HepG2 (cell line): ENCODE measurements at regions not wholly inside any gene's neighbourhood (a gene's known extent, or its start where the extent isn't known, plus 50 kb on each side); places are given as distances from the start of the nearest gene placed in this dataset.

Experiments
- CEBPB ChIP-seq: IDR thresholded peaks from 2 replicates; pipeline ENCODE4 v1.6.1; 2011; ENCODE audit warnings: low read depth, low read length, improper control_type of control experiment, borderline replicate concordance
- CREM ChIP-seq, 2 experiments: sonication (generic) in 1 of 2; formaldehyde crosslinking in 1 of 2; IDR thresholded peaks; 2 replicates each; pipeline versions ENCODE4 v1.4.0 to v1.6.1; 2016 to 2020; ENCODE audit warnings: antibody characterized with exemption in 1 of 2, mild to moderate bottlenecking in 1 of 2, missing genetic modification reagents in 1 of 2
- EZH2 ChIP-seq: conservative IDR thresholded peaks from 2 replicates; pipeline ENCODE4 v1.6.1; 2012; ENCODE audit warnings: mild to moderate bottlenecking, low read depth, low read length, moderate library complexity
- KDM5A ChIP-seq: fragments of 200-600 bp; sonication (generic); IDR thresholded peaks from 2 replicates; pipeline ENCODE4 v1.7.0; 2018; ENCODE audit warnings: antibody characterized with exemption, mild to moderate bottlenecking, low read length, borderline replicate concordance
- PTBP1 ChIP-seq: fragments of 200-400 bp; formaldehyde crosslinking; IDR thresholded peaks from 2 replicates; pipeline ENCODE4 v1.6.1; 2018; ENCODE audit warnings: low read length, low read depth; ENCODE audit not compliant: poor library complexity, severe bottlenecking
- TSC22D2 ChIP-seq: sonication (generic); formaldehyde crosslinking; IDR thresholded peaks from 2 replicates; pipeline ENCODE4 v1.5.1; 2020; ENCODE audit warnings: missing genetic modification reagents, mild to moderate bottlenecking, borderline replicate concordance
- ZNF441 ChIP-seq: sonication (generic); formaldehyde crosslinking; IDR thresholded peaks from 2 replicates; pipeline ENCODE4 v1.7.0; 2021; ENCODE audit warnings: missing genetic modification reagents, borderline replicate concordance
- TF ChIP-seq, protein P1 (sequence below): sonication (generic); formaldehyde crosslinking; IDR thresholded peaks from 2 replicates; pipeline ENCODE4 v1.5.0; 2020; ENCODE audit warnings: mild to moderate bottlenecking, missing genetic modification reagents, moderate library complexity
- TF ChIP-seq, protein P2 (sequence below): sonication (generic); formaldehyde crosslinking; IDR thresholded peaks from 2 replicates; pipeline ENCODE4 v1.5.0; 2020; ENCODE audit warnings: mild to moderate bottlenecking, missing genetic modification reagents
- TF ChIP-seq, protein P3 (sequence below): sonication (generic); formaldehyde crosslinking; IDR thresholded peaks from 2 replicates; pipeline ENCODE4 v1.4.0; 2020; ENCODE audit warnings: missing genetic modification reagents

DNA sequence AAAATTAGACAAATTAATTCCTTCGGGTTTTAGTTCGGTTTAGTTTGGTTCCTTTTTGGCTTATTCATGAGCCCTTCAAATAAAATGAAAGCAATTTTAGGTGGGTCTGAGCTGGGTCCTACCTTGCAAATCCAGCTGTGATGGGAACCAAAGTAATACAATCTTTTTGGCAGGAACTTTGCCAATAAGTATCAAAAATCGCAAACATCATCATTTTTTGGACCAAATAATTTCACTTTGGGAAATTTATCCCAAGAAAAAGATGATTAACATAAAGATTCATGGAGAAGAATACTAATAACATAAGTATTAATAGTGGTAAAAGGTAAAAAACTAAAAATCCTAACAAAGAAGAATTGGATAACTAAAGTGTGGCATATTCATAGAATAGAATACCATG lies 67.8 kb upstream of the MYOCD start:
- TF ChIP-seq, protein P1, sequence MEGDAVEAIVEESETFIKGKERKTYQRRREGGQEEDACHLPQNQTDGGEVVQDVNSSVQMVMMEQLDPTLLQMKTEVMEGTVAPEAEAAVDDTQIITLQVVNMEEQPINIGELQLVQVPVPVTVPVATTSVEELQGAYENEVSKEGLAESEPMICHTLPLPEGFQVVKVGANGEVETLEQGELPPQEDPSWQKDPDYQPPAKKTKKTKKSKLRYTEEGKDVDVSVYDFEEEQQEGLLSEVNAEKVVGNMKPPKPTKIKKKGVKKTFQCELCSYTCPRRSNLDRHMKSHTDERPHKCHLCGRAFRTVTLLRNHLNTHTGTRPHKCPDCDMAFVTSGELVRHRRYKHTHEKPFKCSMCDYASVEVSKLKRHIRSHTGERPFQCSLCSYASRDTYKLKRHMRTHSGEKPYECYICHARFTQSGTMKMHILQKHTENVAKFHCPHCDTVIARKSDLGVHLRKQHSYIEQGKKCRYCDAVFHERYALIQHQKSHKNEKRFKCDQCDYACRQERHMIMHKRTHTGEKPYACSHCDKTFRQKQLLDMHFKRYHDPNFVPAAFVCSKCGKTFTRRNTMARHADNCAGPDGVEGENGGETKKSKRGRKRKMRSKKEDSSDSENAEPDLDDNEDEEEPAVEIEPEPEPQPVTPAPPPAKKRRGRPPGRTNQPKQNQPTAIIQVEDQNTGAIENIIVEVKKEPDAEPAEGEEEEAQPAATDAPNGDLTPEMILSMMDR (CRISPR knock-in tag), result no peak
- TF ChIP-seq ZNF441 (CRISPR knock-in tag) (no peak), CREM (IDR thresholded peaks at IDR 0.05) (no peak), CREM (CRISPR knock-in tag; IDR thresholded peaks at IDR 0.05) (no peak), PTBP1 (no peak), KDM5A (no peak), EZH2 (no peak), CEBPB (no peak), TSC22D2 (no peak)
- TF ChIP-seq, protein P2, sequence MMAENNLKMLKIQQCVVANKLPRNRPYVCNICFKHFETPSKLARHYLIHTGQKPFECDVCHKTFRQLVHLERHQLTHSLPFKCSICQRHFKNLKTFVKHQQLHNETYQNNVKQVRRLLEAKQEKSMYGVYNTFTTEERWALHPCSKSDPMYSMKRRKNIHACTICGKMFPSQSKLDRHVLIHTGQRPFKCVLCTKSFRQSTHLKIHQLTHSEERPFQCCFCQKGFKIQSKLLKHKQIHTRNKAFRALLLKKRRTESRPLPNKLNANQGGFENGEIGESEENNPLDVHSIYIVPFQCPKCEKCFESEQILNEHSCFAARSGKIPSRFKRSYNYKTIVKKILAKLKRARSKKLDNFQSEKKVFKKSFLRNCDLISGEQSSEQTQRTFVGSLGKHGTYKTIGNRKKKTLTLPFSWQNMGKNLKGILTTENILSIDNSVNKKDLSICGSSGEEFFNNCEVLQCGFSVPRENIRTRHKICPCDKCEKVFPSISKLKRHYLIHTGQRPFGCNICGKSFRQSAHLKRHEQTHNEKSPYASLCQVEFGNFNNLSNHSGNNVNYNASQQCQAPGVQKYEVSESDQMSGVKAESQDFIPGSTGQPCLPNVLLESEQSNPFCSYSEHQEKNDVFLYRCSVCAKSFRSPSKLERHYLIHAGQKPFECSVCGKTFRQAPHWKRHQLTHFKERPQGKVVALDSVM (CRISPR knock-in tag), result no peak
- TF ChIP-seq, protein P3, sequence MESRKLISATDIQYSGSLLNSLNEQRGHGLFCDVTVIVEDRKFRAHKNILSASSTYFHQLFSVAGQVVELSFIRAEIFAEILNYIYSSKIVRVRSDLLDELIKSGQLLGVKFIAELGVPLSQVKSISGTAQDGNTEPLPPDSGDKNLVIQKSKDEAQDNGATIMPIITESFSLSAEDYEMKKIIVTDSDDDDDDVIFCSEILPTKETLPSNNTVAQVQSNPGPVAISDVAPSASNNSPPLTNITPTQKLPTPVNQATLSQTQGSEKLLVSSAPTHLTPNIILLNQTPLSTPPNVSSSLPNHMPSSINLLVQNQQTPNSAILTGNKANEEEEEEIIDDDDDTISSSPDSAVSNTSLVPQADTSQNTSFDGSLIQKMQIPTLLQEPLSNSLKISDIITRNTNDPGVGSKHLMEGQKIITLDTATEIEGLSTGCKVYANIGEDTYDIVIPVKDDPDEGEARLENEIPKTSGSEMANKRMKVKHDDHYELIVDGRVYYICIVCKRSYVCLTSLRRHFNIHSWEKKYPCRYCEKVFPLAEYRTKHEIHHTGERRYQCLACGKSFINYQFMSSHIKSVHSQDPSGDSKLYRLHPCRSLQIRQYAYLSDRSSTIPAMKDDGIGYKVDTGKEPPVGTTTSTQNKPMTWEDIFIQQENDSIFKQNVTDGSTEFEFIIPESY (CRISPR knock-in tag), result no peak
